GM21381 (cell line): ENCODE measurements at regions not wholly inside any gene's neighbourhood (a gene's known extent, or its start where the extent isn't known, plus 50 kb on each side); places are given as distances from the start of the nearest gene placed in this dataset.

Experiments used
- ATAC-seq: cut with Tn5 transposase; IDR thresholded peaks from one replicate; pipeline ENCODE4 v1.9.1; 2021; ENCODE audit warnings: mild to moderate bottlenecking, moderate library complexity; ENCODE audit not compliant: unreplicated experiment

DNA sequence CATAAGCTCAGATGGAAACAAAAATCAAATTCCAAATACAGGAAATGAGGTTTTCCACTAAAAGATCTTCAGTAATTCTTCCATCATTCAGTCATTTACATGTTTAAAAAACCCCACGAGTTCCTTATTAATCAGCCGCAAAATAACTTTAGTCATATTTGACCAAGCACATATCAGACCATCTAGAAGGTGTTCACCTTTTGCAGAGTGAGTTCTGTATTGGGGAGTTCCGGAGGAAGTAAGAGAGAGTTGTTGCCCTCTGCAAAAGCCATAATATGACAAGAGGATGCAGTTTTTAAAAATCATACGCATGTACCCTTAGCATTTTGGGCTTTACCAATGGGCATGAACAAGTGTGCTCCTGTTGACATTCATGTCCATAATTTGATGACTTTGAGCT, 61.6 kb downstream of the CCR1 start:
- no peak for ATAC-seq

DNA sequence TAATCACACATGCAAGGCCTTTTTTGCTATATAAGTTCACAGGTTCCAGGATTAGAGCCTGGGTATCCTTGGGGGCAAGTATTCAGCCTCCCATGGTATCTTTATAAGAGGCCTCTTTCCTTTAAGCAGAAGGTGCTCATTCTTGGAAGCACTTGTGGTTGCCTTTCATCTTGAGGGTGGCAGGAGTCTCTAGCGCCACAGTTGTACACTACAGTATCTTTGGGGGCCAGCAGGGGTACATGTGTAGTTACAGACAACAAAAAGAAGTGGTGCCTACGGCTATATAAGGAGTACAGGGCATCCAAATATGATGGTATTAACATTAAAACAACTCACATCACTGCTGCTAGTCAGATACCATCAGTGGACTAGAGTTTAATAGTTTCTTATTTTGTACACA, 62.1 kb downstream of the CCR1 start:
- ATAC-seq, result no peak

DNA sequence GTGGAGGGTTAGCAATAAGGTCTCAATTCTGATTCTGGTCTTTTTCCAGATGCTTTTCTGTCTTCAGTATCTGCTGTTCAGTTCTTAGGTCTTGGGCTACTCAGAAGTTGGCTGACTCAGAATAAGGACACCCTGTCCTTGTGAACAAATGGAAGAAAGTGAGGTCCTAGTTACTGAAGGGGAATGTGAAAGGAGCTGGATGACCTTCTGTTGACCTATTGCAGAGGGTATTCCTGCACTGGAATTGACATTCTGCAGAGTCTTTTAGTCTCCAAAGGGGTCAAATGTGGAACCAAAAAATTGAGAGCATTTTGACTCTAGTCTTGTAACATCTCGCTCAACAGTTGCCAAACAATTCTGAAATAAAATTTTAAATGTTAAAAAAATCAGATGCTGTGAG, 63.0 kb downstream of the CCR1 start:
- ATAC-seq, result no peak

DNA sequence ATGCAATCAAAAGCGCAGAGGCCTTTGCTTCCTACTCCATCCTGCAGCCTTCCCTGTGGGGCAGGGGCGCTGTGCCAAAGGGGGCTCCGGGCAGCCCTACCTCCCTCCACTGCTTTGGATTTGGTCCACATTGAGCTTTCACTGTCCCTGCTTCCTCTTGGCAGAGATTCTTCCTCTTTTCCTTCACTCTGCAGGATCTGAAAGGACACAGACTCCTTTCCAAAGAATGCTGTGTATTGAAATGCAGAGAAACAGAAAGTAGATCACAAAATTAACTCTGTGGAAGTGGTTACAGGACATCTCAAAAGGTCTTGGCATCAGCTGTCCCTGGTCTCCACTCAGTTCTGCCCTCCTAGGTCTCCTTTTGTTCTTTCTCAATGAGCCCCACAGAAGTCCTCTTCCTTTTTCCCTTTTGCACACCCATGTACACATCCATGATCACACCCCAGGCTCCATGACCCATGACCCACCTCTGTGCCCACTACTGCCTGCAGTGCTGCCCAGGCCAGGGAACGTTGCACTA, 64.1 kb downstream of the CCR1 start:
- no peak for ATAC-seq

DNA sequence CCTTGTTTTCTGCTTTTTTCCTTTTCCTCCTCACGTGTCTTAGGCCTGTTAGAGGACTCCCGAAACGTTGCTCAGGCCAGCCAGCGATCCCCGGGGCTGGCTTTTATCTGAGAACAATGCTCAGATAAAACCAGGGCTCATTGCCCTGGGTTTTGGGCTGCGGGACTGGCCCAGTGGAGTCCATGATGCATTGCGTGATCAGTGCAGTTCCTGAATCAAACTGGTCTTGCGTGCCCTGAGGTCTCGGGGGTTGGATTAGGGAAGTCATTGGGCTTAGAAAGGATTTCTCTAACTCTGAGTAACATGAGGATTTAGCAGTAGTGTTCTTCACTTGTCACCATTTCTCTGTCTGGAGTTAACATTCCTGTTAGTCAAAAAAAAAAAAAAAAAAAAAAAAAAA, 66.3 kb downstream of the CCR1 start:
- ATAC-seq, result no peak

DNA sequence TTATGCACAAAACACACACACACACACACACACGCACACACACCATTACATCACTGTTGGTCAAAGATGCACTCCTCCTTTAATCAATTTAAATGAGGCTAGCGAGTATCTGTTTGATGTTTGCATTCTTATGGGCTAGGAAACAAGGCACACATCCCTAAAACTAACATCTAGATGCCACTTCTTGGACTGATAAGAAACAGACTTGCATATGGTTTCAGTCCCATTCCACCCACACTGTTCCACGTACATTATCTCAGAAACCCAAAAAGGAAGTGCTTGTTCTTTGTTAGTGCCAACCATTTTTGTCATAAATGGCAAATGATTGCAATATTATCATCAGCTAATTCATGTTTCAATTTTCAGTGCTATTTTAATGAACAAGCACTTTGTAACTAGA, 69.5 kb downstream of the CCR1 start:
- no peak for ATAC-seq

DNA sequence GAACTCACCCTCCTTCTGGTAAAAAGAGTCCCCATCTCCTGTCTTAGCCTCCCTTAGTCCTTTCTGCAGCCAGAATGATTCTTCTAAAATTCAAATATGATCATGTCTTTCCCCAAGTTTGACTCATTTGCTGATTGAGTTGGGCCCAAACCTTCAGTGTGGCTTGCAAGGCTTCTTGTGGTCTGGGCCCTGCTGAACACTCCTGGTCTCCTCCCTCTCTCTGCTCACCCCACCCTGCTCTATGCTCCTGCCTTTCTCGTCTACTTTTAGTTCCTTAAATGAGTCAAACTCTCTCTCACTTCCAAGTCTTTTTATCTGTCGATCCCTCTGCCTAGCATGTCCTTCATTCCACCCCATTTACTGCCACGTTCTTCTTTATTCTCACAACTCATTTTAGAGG, 72.6 kb downstream of the CCR1 start:
- ATAC-seq, result no peak

DNA sequence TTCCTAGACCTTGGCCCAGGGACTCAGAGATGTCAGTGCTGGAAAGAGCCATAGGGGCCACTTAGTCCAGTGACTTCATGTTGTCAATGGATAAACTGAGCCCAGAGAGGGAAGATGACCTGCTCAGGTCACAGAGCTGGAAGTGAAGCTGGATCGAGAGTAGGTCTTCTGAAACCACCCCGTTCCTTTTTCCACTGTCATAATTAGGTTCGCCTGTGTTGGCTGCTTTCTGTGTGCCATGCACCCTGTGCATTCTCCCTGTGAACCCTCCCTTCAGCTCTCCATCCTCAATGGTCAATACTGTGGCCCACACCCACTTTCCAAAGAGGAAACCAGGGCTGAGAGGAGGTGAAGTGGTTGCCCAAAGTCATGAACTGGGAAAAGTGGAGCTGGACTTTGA, 74.8 kb downstream of the CCR1 start:
- ATAC-seq, result no peak

DNA sequence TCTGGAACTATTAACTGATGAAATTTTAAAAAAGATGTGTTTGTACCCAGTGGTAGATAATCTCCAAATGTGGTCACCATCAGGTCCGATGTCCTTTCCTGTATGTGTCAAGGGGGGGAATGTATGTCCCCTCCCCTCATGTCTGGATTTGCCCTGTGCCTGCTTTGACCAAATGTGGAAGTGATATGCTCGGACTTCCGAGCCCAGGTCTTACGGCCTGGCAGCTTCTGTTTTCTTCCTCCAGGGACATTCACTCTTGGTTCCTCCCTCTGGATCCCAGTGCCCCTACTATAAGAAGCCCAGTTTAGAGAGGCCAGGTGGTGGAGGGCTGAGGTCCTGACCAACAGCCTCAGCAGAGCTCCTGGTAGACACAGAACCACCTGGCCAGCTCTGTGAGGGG, 75.5 kb downstream of the CCR1 start:
- no peak for ATAC-seq

DNA sequence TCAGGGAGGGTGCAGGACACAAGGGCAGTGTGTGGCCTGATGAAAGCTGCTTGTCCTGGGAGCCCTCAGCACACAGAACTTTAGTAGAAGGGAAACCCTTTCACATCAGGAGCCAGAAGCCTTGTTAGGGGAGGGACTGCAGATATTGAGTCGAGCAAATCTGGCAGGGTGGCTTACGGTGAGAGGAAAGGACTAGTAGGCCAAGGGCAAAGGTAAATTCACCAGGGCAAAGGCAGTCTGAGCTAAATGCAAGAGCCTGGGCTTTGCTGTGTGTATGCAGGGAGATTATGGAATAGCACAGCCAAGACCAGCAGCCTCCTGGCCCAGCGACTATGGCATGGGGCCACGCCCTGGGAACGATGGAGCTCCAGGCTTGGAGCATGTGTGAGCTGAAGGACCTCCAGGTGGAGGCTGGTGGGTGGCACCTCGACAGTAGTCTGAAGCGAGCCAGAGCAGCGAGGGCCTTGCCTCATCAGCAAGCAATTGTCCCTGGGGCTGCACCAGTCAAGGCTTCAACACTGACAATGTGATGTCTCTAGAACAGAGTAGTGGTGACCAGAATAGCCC, 76.1 kb downstream of the CCR1 start:
- ATAC-seq, result no peak

DNA sequence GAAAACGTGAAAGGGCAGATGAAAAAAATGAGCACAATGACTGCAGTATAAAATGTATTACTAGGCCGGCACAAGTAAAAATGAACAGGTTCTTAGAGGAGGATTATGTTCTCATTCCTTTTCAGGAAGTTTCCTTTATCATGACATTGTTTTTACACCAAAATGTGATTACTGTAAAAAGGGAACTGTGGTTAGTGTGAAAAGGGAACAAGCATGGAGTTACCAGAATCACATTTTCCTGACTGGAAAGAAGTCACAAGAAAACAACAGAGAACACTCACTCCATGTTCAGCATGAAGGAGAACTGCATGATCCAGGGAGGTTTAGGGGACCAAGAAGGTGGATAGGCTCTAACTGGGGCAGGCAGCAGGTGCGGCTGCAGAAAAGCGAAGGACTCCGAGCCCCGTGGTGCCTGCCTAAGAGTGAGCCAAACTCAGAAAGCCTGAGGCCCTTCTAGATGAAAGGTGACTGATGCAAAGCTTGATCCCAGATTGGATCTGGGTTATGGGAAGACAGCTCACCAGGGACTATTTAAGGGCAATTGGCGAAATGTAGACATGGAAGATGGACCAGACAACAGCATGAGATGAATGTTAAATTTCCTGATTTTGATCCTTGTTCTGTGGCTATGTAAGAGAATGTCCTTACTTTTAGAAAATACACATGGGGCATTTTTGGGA, 77.3 kb downstream of the CCR1 start:
- ATAC-seq, result no peak

DNA sequence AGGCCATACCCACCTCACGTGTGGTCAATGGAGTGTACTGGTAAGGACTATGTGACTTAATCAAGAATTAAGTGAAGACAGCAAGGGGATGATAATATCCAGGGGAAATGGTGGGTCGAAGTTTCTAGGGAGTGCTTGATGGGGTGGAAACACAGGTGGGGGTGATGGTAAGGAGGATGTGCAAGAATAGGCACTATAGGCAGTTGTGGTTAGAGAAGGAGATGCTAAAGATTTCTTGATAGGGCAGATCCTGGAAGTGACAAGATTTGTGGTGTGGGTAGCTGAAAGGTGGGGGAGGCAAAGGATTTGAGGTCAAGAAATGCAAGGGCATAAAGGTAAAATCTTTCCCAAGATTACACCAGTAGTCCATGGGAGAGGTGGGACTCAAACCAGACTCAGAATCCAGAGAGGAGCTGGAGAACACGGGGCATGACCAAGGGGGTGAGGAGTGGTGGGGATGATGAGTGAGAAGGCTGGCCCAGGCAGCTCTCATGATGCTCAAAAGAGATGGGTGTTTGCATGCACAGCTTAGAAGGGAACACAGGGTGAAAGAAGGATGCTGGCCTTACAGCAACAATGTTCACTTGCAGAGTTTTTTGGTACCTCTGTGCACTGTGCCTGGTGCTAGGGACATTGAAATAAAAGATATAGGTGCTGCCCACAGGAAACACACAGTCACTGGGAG, 78.4 kb downstream of the CCR1 start:
- no peak for ATAC-seq

DNA sequence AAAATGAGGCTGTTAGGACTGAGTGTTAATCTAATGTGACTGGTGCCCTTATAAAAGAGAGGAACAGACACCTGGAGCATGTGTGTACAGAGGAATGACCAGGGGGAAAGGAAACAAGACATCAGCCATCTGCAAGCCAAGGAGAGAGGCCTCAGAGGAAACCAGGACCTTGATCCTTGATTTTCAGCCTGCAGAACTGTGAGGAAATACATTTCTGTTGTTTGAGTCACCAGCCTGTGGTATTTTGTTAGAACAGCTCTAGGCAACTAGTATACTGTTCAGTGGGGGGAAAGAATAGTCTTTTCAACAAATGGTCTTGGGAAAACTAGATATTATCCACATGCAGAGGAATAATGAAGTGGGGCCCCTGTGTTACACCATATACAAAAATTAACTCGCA, 80.6 kb downstream of the CCR1 start:
- no peak for ATAC-seq

DNA sequence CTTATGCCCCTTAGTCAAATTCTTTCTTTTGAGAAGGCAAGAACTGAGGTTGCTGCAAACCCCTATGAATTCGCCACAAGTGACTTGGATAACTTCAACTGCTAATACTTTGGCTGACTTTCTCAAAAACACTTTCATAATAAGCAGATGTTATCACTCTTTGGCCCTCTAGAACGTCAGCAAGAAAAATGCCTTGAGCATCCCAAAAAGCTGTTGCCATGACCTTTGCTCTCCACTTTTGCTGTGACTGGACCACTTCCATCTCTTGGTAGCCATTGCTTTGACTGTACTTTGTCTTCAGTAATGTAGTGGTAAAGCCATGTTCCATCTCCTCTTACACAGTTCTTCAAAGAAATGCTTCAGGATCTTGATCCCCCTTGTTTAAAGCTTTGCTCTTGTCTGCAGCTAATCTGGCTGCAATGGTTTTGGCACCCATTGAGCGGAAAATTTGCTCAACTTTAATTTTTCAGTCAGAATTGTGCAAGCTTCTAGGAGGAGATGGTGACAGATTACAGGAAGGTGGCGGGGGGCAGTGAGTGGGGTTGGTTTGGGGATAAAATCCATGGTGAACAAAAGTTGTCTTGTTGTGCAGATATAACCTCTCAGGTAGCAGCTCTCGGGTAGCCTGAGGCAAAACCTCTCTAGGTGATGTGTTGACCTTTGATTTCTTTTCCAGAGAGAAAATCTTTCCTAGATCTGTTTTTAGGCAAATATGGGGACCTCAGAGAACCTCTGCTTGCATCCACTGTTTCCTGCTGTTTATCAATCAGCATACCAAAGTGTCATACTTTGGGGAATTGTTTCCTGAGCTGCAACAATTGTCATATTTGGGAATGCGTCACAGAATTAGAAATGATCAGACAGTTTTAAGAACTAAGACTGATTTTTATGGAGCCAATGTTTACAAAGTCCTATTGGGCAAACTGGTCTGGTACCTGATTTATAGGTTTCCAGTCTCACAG, 83.6 kb downstream of the CCR1 start:
- no peak for ATAC-seq

DNA sequence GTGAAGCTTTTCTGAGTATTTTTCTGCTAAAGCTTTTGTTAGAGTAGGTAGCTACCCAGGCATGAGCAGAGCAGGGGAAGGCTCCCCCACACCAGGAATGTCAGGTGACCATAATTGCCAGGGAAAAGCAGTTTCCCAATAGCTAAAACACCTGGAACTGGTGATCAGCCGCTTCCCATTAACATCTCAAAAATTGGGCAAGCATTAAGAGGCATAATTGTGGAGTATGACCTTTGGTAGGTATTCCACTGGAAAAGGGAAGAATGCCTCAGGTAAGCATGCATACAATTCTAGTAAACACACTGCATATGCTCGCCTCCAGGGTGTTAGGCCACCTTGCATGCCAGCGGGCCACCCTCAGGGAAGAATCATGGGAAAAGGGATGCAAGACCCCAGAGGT, 84.5 kb downstream of the CCR1 start:
- no peak for ATAC-seq

DNA sequence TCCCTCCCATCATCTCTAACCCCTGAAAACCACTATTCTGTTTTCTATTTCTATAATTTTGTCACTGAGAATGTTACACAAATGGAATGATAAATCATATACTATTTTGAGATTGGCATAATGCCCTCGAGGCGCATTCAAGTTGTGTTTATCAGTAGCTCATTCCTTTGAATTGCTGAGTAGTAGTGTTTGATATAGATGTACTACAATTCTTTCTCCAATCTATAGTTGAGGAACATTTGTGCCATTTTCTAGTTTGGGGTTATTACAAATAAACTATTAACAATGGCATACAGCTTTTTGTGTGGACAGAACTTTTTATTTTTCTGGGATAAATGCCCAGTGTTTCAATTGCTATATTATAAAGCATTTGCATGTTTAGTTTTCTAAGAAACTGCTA, 86.0 kb downstream of the CCR1 start:
- ATAC-seq, result no peak

DNA sequence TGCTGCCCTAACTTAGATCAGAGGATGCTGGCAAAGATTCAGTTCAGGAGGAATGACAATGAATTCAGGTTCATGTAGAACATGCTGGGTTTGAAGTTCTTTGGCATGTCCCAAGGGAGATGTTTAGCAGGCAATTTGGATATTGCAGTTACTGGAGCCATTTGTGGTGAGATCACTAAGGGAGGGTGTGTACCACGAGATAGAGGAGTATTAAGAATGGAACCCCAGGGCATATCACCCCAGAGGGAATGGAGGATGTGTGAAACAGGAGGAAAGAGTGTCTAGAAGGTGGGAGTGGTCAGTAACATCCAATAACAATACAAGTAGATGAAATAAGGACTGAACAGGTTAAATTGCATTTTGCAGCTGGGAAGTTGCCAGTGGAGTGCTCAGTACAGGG, 87.1 kb downstream of the CCR1 start:
- no peak for ATAC-seq

DNA sequence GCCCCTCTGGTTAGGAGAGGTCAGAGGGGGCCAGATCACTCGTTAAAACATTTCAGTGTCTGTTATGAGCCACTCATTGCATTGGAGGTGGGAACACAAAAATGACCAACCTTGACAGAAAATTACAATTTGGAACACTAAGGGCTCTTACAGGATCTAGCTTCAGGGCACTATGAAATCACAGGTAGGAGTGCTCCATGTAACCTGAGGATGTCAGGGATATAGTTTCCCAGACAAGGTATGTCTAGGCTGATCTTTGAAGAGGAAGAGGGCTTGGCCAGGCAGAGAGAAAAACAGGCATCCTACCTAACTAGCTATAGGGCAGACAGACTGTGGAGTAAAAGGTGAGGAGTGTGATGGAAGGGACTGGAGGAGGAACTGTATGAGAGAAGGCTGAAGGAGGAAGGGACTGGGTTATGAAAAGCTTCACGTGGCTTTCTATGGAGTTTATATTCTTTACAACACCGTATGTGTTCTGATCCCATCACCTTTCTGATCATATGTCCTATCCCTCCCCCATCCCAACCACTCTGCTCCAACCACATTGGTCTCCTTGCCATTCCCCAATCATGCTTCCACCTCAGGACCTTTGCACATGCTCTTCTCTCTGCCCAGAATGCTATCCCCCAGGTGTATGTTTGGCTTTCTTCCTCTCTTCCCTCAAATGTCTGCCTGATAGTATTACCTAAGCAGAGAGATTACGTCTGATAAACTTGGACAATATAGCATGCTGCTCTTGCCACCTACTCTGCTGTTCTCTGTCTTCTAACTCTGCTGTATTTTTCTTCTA, 88.2 kb downstream of the CCR1 start:
- ATAC-seq, result no peak

DNA sequence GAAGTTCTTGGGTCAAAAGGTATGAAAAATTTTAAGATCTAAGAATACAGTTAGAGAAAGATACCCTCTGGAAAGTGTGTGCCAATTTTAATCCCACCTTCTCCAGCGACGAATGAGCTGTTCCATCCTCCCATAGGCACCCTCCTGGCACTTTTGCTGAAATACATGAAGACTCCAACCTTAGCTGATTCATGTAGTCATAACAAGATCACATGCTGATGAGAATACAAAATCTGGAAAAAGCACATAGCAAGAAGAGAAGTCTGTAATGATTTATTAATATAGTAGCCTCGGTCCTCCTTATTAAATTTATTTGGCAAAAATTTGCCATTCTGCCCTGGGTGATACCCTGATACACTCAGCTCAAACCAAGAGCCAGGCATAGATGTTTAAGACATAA, 88.9 kb downstream of the CCR1 start:
- ATAC-seq, result no peak

DNA sequence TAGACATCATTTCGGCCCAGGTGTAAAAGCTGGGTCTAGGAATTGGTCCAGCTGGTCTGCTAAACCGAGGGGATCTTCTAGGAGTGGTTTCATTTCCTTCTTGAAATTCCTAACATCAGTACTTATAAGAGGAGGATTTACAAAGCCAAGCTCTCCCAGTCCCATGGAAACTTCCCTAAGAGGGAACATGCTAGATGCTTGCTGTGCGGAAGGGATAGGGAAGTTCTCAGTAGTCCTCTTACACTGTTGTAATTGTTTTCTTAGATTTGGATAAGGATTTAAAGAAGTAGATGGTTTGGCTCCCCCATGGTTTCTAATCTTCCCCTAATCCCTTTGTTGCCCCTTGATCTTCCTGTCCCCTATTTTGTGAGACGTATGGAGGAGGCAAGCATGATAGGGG, 89.7 kb upstream of the XCR1 start:
- no peak for ATAC-seq
